Transverse colon (tissue), 4 donors: ENCODE measurements at regions not wholly inside any gene's neighbourhood (a gene's known extent, or its start where the extent isn't known, plus 50 kb on each side); places are given as distances from the start of the nearest gene placed in this dataset.

Experiments
- DNase-seq: peaks from one replicate; pipeline ENCODE4 v3.0.0-alpha.2; 2019
- H3K27ac ChIP-seq, 4 donors: fragments of 200-600 bp; sonication (generic); 2 replicates each; pipeline ENCODE4 v1.5.1; 2016 to 2018; ENCODE audit warnings: inconsistent platforms in 4 of 4
- H3K27me3 ChIP-seq: fragments of 200-600 bp; sonication (generic); 2 replicates; pipeline ENCODE4 v1.5.1; 2017; ENCODE audit warnings: inconsistent platforms
- H3K36me3 ChIP-seq, 4 donors: fragments of 200-600 bp; sonication (generic); 2 replicates each; pipeline ENCODE4 v1.5.1; 2017 to 2019; ENCODE audit warnings: inconsistent platforms in 4 of 4
- H3K4me1 ChIP-seq, 4 donors: fragments of 200-600 bp; sonication (generic); 2 replicates each; pipeline ENCODE4 v1.5.1; 2017 to 2020; ENCODE audit warnings: inconsistent platforms in 4 of 4
- H3K4me3 ChIP-seq, 4 donors: fragments of 200-600 bp; sonication (generic); 1 replicate in 1 of 4; 2 replicates in 3 of 4; pipeline versions ENCODE4 v1.5.1 to v1.6.1; 2017 to 2019; ENCODE audit warnings: inconsistent platforms in 4 of 4
- H3K9me3 ChIP-seq, 2 donors: fragments of 200-600 bp; sonication (generic); 2 replicates each; pipeline ENCODE4 v1.5.1; 2017 to 2019; ENCODE audit warnings: inconsistent platforms in 2 of 2
- EP300 ChIP-seq: sonication (generic); formaldehyde crosslinking; IDR thresholded peaks from one replicate; pipeline ENCODE4 v1.6.1; 2017; ENCODE audit warnings: antibody characterized with exemption, low read depth
- POLR2A ChIP-seq: fragments of 450-650 bp; IDR thresholded peaks from one replicate; pipeline ENCODE4 v1.6.1; 2016; ENCODE audit warnings: antibody characterized with exemption, mild to moderate bottlenecking, moderate library complexity
- POLR2AphosphoS5 ChIP-seq, 3 donors: sonication (generic); formaldehyde crosslinking; IDR thresholded peaks; one replicate each; pipeline ENCODE4 v1.6.1; 2016; ENCODE audit warnings: antibody characterized with exemption in 3 of 3
- WGBS, 2 donors: methylation state at CpG; one replicate each; pipeline ENCODE4 v1.1.5; 2018; ENCODE audit warnings: low coverage in 1 of 2; 5-methylcytosine and 5-hydroxymethylcytosine counted together
- in situ Hi-C, 4 donors: fragments of 200-750 bp; cut with MboI; loops; one replicate each; pipeline versions ENCODE4 v1.15.0 to v1.15.1; 2017; ENCODE audit warnings: low sequenced_read_pairs in 3 of 4, low pct_ligation_motif_present in 1 of 4, low pct_unique_long_range_greater_than_20kb in 1 of 4
- intact Hi-C: fragments of 100-400 bp; cut with DNase I; formaldehyde crosslinking; loops from one replicate; pipeline ENCODE4 v1.15.1; 2023; ENCODE audit warnings: low total_unique reads
- TF ChIP-seq, protein P1 (sequence below), 5 experiments: fragments of 200-600 bp in 3 of 5; fragments of 450-650 bp in 2 of 5; sonication (generic) in 3 of 5; IDR thresholded peaks; 1 replicate in 2 of 5; 2 replicates in 3 of 5; pipeline ENCODE4 v1.5.1; 2016 to 2017; ENCODE audit warnings: antibody characterized with exemption in 5 of 5, inconsistent platforms in 3 of 5, mild to moderate bottlenecking in 2 of 5, moderate library complexity in 1 of 5

DNA sequence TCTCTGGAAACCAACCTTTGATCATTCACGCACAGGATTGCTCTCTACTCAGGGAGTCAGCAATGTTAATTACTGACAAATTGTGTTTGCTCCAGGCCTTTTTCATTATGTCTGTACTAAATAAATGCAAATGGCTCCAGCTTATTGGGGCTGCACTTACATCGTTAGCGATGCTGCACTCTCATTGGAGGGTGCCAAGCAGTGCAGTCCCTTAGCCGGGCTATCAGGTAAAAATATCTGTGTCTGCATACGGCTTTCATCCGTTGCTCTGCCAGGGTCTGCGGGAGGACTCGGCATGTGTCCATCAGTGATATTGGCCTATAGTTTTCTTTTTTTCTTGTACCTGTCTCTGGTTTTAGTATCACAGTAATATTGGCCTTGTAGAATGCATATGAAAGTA is 471.5 kb upstream of the CADM2 start:
- H3K27me3 ChIP-seq: no peaks in the 10 kb centered on the region
- H3K9me3 ChIP-seq: no peaks in the 10 kb centered on the region
- DNase-seq: no peak
- no peaks in the 10 kb centered on the region for H3K36me3 ChIP-seq
- in situ Hi-C loops: no loop called here
- no peaks in the 10 kb centered on the region for H3K4me1 ChIP-seq
- TF ChIP-seq POLR2AphosphoS5 (IDR thresholded peaks at IDR 0.05): no peak
- no peak for TF ChIP-seq POLR2A
- TF ChIP-seq EP300: no peak
- TF ChIP-seq, protein P1, sequence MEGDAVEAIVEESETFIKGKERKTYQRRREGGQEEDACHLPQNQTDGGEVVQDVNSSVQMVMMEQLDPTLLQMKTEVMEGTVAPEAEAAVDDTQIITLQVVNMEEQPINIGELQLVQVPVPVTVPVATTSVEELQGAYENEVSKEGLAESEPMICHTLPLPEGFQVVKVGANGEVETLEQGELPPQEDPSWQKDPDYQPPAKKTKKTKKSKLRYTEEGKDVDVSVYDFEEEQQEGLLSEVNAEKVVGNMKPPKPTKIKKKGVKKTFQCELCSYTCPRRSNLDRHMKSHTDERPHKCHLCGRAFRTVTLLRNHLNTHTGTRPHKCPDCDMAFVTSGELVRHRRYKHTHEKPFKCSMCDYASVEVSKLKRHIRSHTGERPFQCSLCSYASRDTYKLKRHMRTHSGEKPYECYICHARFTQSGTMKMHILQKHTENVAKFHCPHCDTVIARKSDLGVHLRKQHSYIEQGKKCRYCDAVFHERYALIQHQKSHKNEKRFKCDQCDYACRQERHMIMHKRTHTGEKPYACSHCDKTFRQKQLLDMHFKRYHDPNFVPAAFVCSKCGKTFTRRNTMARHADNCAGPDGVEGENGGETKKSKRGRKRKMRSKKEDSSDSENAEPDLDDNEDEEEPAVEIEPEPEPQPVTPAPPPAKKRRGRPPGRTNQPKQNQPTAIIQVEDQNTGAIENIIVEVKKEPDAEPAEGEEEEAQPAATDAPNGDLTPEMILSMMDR (IDR thresholded peaks at IDR 0.05): no peak
- no peak overlapping the region for H3K4me3 ChIP-seq
- intact Hi-C loops: no loop called here
- no peak overlapping the region for H3K27ac ChIP-seq
- WGBS, 2 donors: 29 to 84% methylated on average over 4 to 8 of the region's 8 CpGs

DNA sequence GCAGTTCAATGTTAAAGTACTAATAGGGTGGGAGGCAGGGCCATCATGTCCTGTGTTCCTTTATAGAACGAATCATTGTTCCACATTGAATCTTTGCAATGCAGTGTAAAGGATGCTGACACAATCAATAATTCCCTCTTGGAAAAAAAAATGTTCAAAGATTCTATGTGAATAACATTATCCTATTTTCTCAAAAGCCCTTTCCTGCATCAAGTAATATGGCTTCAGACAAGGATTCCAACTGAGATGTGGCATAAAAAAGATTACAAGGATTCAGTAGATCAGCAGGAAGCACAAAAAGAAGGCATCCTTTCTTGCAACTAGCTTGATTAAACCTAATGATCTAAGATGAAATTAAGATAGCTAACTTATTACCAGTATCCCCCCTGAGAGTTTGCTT is 454.0 kb upstream of the CADM2 start:
- in situ Hi-C loops (no loop called here), intact Hi-C loops (no loop called here)
- H3K9me3 ChIP-seq: no peaks in the 10 kb centered on the region
- no peaks in the 10 kb centered on the region for H3K4me1 ChIP-seq
- H3K36me3 ChIP-seq: no peaks in the 10 kb centered on the region
- H3K27me3 ChIP-seq: no peaks in the 10 kb centered on the region
- WGBS, 2 donors: 38 to 53% methylated on average over 1 of the region's 1 CpG
- no peak for DNase-seq
- TF ChIP-seq, protein P1 (IDR thresholded peaks at IDR 0.05): no peak
- TF ChIP-seq POLR2AphosphoS5 (IDR thresholded peaks at IDR 0.05) (no peak), POLR2A (no peak), EP300 (no peak)
- H3K4me3 ChIP-seq: no peak overlapping the region
- no peak overlapping the region for H3K27ac ChIP-seq

DNA sequence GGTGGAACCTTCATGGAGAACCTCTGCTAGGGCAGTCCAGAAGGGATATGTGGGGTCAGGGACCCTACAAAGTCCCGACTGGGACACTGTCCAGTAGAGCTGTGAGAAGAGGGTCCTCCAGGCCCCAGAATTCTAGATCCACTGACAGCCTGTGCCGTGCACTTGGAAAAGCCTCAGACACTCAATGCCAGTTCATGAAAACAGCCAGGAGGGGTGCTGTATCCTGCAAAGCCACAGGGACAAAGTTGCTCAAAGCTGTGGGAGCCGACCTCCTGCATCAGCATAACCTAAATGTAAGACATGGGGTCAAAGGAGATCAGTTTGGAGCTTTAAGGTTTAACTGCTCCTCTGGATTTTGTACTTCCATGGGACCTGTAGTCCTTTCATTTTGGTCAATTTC is 448.8 kb upstream of the CADM2 start:
- intact Hi-C loops: no loop called here
- no peak for DNase-seq
- Histone ChIP-seq H3K9me3 (peaks cover 0 to 8% of the 10 kb centered on the region in 2 donors), H3K27ac (no peak overlapping the region), H3K4me3 (no peak overlapping the region), H3K36me3 (no peaks in the 10 kb centered on the region), H3K4me1 (no peaks in the 10 kb centered on the region), H3K27me3 (no peaks in the 10 kb centered on the region)
- in situ Hi-C loops: no loop called here
- WGBS, 2 donors: 63% methylated on average over 3 of the region's 3 CpGs; no CpG with 5 or more reads in 1 of the 2 donors
- TF ChIP-seq POLR2A (no peak), POLR2AphosphoS5 (IDR thresholded peaks at IDR 0.05) (no peak), EP300 (no peak)
- TF ChIP-seq, protein P1 (IDR thresholded peaks at IDR 0.05): no peak

DNA sequence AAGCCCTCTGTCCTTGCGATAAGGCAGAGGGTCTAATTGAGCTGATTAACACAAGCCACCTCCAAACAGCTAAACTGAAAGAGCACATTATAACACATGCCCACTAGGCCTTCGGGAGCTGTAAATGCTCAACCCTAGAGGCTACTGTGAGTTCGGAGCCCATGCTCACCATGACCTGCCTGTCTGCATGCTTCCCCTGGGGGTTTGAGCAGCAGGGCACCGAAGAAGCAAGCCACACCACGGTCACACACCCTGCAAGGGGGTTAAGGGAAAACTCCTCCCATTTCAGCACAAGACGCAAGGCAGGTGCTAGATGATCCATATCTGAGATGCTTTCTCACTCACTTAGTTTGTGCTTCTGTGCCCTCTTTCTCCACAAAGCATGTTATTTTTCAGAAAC is 435.9 kb upstream of the CADM2 start:
- 84% methylated on average over 6 of the region's 6 CpGs; no CpG with 5 or more reads in 1 of the 2 donors for WGBS, 2 donors
- Histone ChIP-seq H3K27me3 (no peaks in the 10 kb centered on the region), H3K4me3 (no peak overlapping the region), H3K27ac (no peak overlapping the region), H3K36me3 (no peaks in the 10 kb centered on the region), H3K9me3 (no peaks in the 10 kb centered on the region), H3K4me1 (no peaks in the 10 kb centered on the region)
- in situ Hi-C loops (no loop called here), intact Hi-C loops (no loop called here)
- TF ChIP-seq POLR2A (no peak), EP300 (no peak), POLR2AphosphoS5 (IDR thresholded peaks at IDR 0.05) (no peak)
- TF ChIP-seq, protein P1 (IDR thresholded peaks at IDR 0.05): no peak
- DNase-seq: no peak
